ENCODE measurements at regions not wholly inside any gene's neighbourhood (a gene's known extent, or its start where the extent isn't known, plus 50 kb on each side); places are given as distances from the start of the nearest gene placed in this dataset.
A peak's percentile ranks its signal among the peaks of the same experiment; 100 is the strongest.

GRCh38 chr10:55024713-55025112, 223.7 kb upstream of the PCDH15 start:
- FAIRE-seq (no peak), DNase-seq (ENCODE audit: low spot score) (no peak)

GRCh38 chr10:55019439-55019838, 218.4 kb upstream of the PCDH15 start:
- FAIRE-seq (no peak), DNase-seq (ENCODE audit: low spot score) (no peak)

GRCh38 chr10:55013318-55013717, 212.3 kb upstream of the PCDH15 start:
- DNase-seq (ENCODE audit: low spot score) (no peak), FAIRE-seq (no peak)

GRCh38 chr10:55002420-55002819, 201.4 kb upstream of the PCDH15 start:
- no peak for DNase-seq (ENCODE audit: low spot score)
- no peak for FAIRE-seq

- FAIRE-seq (no peak), DNase-seq (ENCODE audit: low spot score) (no peak)
Measured at GRCh38 chr10:55001422-55001821, 200.4 kb upstream of the PCDH15 start.

- DNase-seq (ENCODE audit: low spot score) (no peak), FAIRE-seq (no peak)
Measured at GRCh38 chr10:54993148-54993547, 192.1 kb upstream of the PCDH15 start.

- no peak for FAIRE-seq
- DNase-seq (ENCODE audit: low spot score), result no peak
Measured at GRCh38 chr10:54985732-54986131, 184.7 kb upstream of the PCDH15 start.

GRCh38 chr10:54983255-54983654, 182.2 kb upstream of the PCDH15 start:
- DNase-seq (ENCODE audit: low spot score) (no peak), FAIRE-seq (no peak)

- DNase-seq (ENCODE audit: low spot score) (no peak), FAIRE-seq (no peak)
Measured at GRCh38 chr10:54962134-54962900, 161.3 kb upstream of the PCDH15 start.

- peak; percentile 58 for FAIRE-seq
- DNase-seq (ENCODE audit: low spot score), result no peak
Measured at GRCh38 chr10:54961040-54961439, 160.0 kb upstream of the PCDH15 start.

- FAIRE-seq, result no peak
Measured at GRCh38 chr10:54958844-54959243, 157.8 kb upstream of the PCDH15 start.

GRCh38 chr10:54947605-54948004, 146.6 kb upstream of the PCDH15 start:
- DNase-seq (ENCODE audit: low spot score) (no peak), FAIRE-seq (no peak)

More at GRCh38 chr10:54958844-54959243, 157.8 kb upstream of the PCDH15 start:
- DNase-seq (ENCODE audit: low spot score), result no peak

GRCh38 chr10:54940418-54940817, 139.4 kb upstream of the PCDH15 start:
- DNase-seq (ENCODE audit: low spot score), result no peak

GRCh38 chr10:54914049-54914448, 113.0 kb upstream of the PCDH15 start:
- no peak for FAIRE-seq
- DNase-seq (ENCODE audit: low spot score), result no peak

More at GRCh38 chr10:54940418-54940817, 139.4 kb upstream of the PCDH15 start:
- FAIRE-seq, result no peak

- FAIRE-seq (no peak), DNase-seq (ENCODE audit: low spot score) (no peak)
Measured at GRCh38 chr10:54909165-54909564, 108.1 kb upstream of the PCDH15 start.

- DNase-seq (ENCODE audit: low spot score) (no peak), FAIRE-seq (no peak)
Measured at GRCh38 chr10:54908019-54908418, 107.0 kb upstream of the PCDH15 start.

- no peak for FAIRE-seq
- DNase-seq (ENCODE audit: low spot score), result no peak
Measured at GRCh38 chr10:54906940-54907339, 105.9 kb upstream of the PCDH15 start.

- DNase-seq (ENCODE audit: low spot score), result no peak
- no peak for FAIRE-seq
Measured at GRCh38 chr10:54905578-54906192, 104.7 kb upstream of the PCDH15 start.

GRCh38 chr10:54904833-54905232, 103.8 kb upstream of the PCDH15 start:
- FAIRE-seq, result no peak
- DNase-seq (ENCODE audit: low spot score), result no peak

- no peak for DNase-seq (ENCODE audit: low spot score)
Measured at GRCh38 chr10:54903745-54904144, 102.7 kb upstream of the PCDH15 start.

GRCh38 chr10:54900584-54900983, 99.6 kb upstream of the PCDH15 start:
- FAIRE-seq, result no peak
- DNase-seq (ENCODE audit: low spot score), result no peak

More at GRCh38 chr10:54903745-54904144, 102.7 kb upstream of the PCDH15 start:
- FAIRE-seq, result no peak

GRCh38 chr10:54880996-54881395, 80.0 kb upstream of the PCDH15 start:
- DNase-seq (ENCODE audit: low spot score), result no peak
- FAIRE-seq, result no peak

- FAIRE-seq (no peak), DNase-seq (ENCODE audit: low spot score) (peak; percentile 17)
Measured at GRCh38 chr10:54869022-54869421, 68.0 kb upstream of the PCDH15 start.

All from urothelium cell line (cell line).